Lung (tissue), 11 donors: ENCODE measurements at regions not wholly inside any gene's neighbourhood (a gene's known extent, or its start where the extent isn't known, plus 50 kb on each side); places are given as distances from the start of the nearest gene placed in this dataset.

Source experiments
- ATAC-seq: fragments of 200-7000 bp; cut with Tn5 transposase; one replicate; pipeline ENCODE4 v1.9.1; 2020; ENCODE audit warnings: moderate number of reproducible peaks; ENCODE audit not compliant: insufficient read depth, low FRiP score
- DNase-seq, 3 donors: peaks; one replicate each; pipeline ENCODE4 v3.0.0-alpha.2; 2013 to 2017
- H3K27ac ChIP-seq, 2 donors: one replicate each; pipeline ENCODE4 v1.5.1; 2013; ENCODE audit warnings: mild to moderate bottlenecking in 2 of 2, moderate library complexity in 2 of 2, control low read depth in 1 of 2, inconsistent platforms in 1 of 2, low read depth in 1 of 2, low read length in 1 of 2
- H3K27me3 ChIP-seq, 3 donors: one replicate each; pipeline ENCODE4 v1.5.1; 2013; ENCODE audit warnings: low read length in 2 of 3; ENCODE audit not compliant: control insufficient read depth in 3 of 3, insufficient read depth in 3 of 3
- H3K36me3 ChIP-seq, 4 donors: one replicate each; pipeline ENCODE4 v1.5.1; 2013; ENCODE audit warnings: low read length in 4 of 4, mild to moderate bottlenecking in 1 of 4, moderate library complexity in 1 of 4; ENCODE audit not compliant: control insufficient read depth in 4 of 4, insufficient read depth in 4 of 4
- H3K4me1 ChIP-seq, 5 donors: one replicate each; pipeline ENCODE4 v1.5.1; 2013; ENCODE audit warnings: low read length in 5 of 5, mild to moderate bottlenecking in 2 of 5, moderate library complexity in 1 of 5; ENCODE audit not compliant: control insufficient read depth in 5 of 5, insufficient read depth in 5 of 5
- H3K4me3 ChIP-seq: one replicate; pipeline ENCODE4 v1.5.1; 2013; ENCODE audit warnings: mild to moderate bottlenecking, control low read depth, moderate library complexity
- H3K9ac ChIP-seq, 2 donors: one replicate each; pipeline ENCODE4 v1.5.1; 2013; ENCODE audit warnings: low read length in 2 of 2, control low read depth in 1 of 2; ENCODE audit not compliant: insufficient read depth in 1 of 2
- H3K9me3 ChIP-seq, 4 donors: one replicate each; pipeline ENCODE4 v1.5.1; 2013; ENCODE audit warnings: low read length in 3 of 4, mild to moderate bottlenecking in 1 of 4, moderate library complexity in 1 of 4; ENCODE audit not compliant: control insufficient read depth in 4 of 4, insufficient read depth in 3 of 4
- CTCF ChIP-seq: IDR thresholded peaks from 2 replicates; pipeline ENCODE4 v1.5.1; 2012; ENCODE audit warnings: mild to moderate bottlenecking; ENCODE audit errors: control extremely low read depth, extremely low read depth
- WGBS, 2 donors: extraction: QIAGEN DNeasy Blood & Tissue Kit; methylation state at CpG; one replicate each; pipeline ENCODE4 v1.1.7; 2013; 5-methylcytosine and 5-hydroxymethylcytosine counted together
- donor health status: control.
- donor health status: control.
- donor health status: Bipolar disorder and iron deficiency.
- donor health status: healthy.
- donor health status: DM: yes; HTN: yes; CAD: no.

GRCh38 chr22:48182031-48182430 is 1419.6 kb downstream of the TBC1D22A start:
- ATAC-seq (no peak), DNase-seq (no peak)
- H3K9ac ChIP-seq: no peak overlapping the region
- H3K36me3 ChIP-seq: no peaks in the 10 kb centered on the region
- TF ChIP-seq CTCF: no peak
- peaks cover 0 to under 1% (median 0%) of the 10 kb centered on the region in 5 donors for H3K4me1 ChIP-seq
- no peak overlapping the region for H3K4me3 ChIP-seq
- H3K27ac ChIP-seq: no peak overlapping the region
- peaks cover 0 to 7% (median 0%) of the 10 kb centered on the region in 4 donors for H3K9me3 ChIP-seq
- H3K27me3 ChIP-seq: peaks cover 0 to 2% (median 0%) of the 10 kb centered on the region in 3 donors
- 83 to 88% methylated on average over 5 of the region's 5 CpGs for WGBS, 2 donors

- 86 to 92% methylated on average over 18 of the region's 18 CpGs for WGBS, 2 donors
- DNase-seq: no peak
These were observed 1419.0 kb downstream of the TBC1D22A start for GRCh38 chr22:48181263-48181955.

GRCh38 chr22:48180631-48181030 is 1418.2 kb downstream of the TBC1D22A start:
- Histone ChIP-seq H3K27ac (no peak overlapping the region), H3K9ac (no peak overlapping the region), H3K27me3 (peaks cover 0 to 2% (median 0%) of the 10 kb centered on the region in 3 donors), H3K4me1 (no peaks in the 10 kb centered on the region), H3K4me3 (no peak overlapping the region), H3K9me3 (peaks cover 0 to 9% (median 0%) of the 10 kb centered on the region in 4 donors), H3K36me3 (no peaks in the 10 kb centered on the region)
- no peak for ATAC-seq
- 84 to 86% methylated on average over 4 of the region's 4 CpGs for WGBS, 2 donors
- no peak for TF ChIP-seq CTCF
- no peak for DNase-seq

More at GRCh38 chr22:48181263-48181955, 1419.0 kb downstream of the TBC1D22A start:
- no peak overlapping the region for H3K4me3 ChIP-seq
- no peak for TF ChIP-seq CTCF
- H3K9ac ChIP-seq: no peak overlapping the region
- no peak overlapping the region for H3K27ac ChIP-seq
- no peaks in the 10 kb centered on the region for H3K4me1 ChIP-seq
- no peak for ATAC-seq
- peaks cover 0 to 7% (median 0%) of the 10 kb centered on the region in 4 donors for H3K9me3 ChIP-seq
- peaks cover 0 to 2% (median 0%) of the 10 kb centered on the region in 3 donors for H3K27me3 ChIP-seq
- no peaks in the 10 kb centered on the region for H3K36me3 ChIP-seq
